ENCODE measurements at regions not wholly inside any gene's neighbourhood (a gene's known extent, or its start where the extent isn't known, plus 50 kb on each side); places are given as distances from the start of the nearest gene placed in this dataset.

- no peak for TF ChIP-seq CTCF (IDR thresholded peaks at IDR 0.05; ENCODE audit: extremely low read depth, low read depth, low read length)
- Histone ChIP-seq H3K36me3 (ENCODE audit: insufficient read depth, low read length) (no peaks in the 10 kb centered on the region), H3K4me2 (ENCODE audit: insufficient read depth, low read length) (no peak overlapping the region), H3K27ac (ENCODE audit: low read depth, low read length) (no peak overlapping the region), H4K20me1 (ENCODE audit: insufficient read depth, low read length) (no peaks in the 10 kb centered on the region), H2AFZ (ENCODE audit: low read length) (no peak overlapping the region), H3K79me2 (ENCODE audit: insufficient read depth, low read length) (no peaks in the 10 kb centered on the region), H3K27me3 (ENCODE audit: insufficient read depth, low read length) (no peaks in the 10 kb centered on the region), H3K4me1 (ENCODE audit: insufficient read depth, low read length) (no peaks in the 10 kb centered on the region), H3K9me3 (ENCODE audit: low read depth, low read length) (no peaks in the 10 kb centered on the region), H3K4me3 (ENCODE audit: insufficient read depth, low read length) (no peak overlapping the region)
- DNase-seq (ENCODE audit: insufficient read length, low spot score, missing footprints) = no peak
Observed at GRCh38 chr10:21160116-21160515, 263.0 kb upstream of the NEBL start.

- Histone ChIP-seq H3K4me3 (ENCODE audit: insufficient read depth, low read length) (no peak overlapping the region), H3K27ac (ENCODE audit: low read depth, low read length) (no peak overlapping the region), H2AFZ (ENCODE audit: low read length) (no peak overlapping the region), H3K27me3 (ENCODE audit: insufficient read depth, low read length) (no peaks in the 10 kb centered on the region), H3K4me2 (ENCODE audit: insufficient read depth, low read length) (no peak overlapping the region), H3K79me2 (ENCODE audit: insufficient read depth, low read length) (no peaks in the 10 kb centered on the region), H3K36me3 (ENCODE audit: insufficient read depth, low read length) (no peaks in the 10 kb centered on the region), H3K4me1 (ENCODE audit: insufficient read depth, low read length) (no peaks in the 10 kb centered on the region), H4K20me1 (ENCODE audit: insufficient read depth, low read length) (no peaks in the 10 kb centered on the region), H3K9me3 (ENCODE audit: low read depth, low read length) (no peaks in the 10 kb centered on the region)
- no peak for TF ChIP-seq CTCF (IDR thresholded peaks at IDR 0.05; ENCODE audit: extremely low read depth, low read depth, low read length)
- no peak for DNase-seq (ENCODE audit: insufficient read length, low spot score, missing footprints)
Observed at GRCh38 chr10:21159669-21160068, 262.6 kb upstream of the NEBL start.

GRCh38 chr10:21158301-21158700, 261.2 kb upstream of the NEBL start:
- DNase-seq (ENCODE audit: insufficient read length, low spot score, missing footprints) = no peak
- TF ChIP-seq CTCF (IDR thresholded peaks at IDR 0.05; ENCODE audit: extremely low read depth, low read depth, low read length) = no peak

GRCh38 chr10:21157664-21158063, 260.6 kb upstream of the NEBL start:
- Histone ChIP-seq H3K9me3 (ENCODE audit: low read depth, low read length) (no peaks in the 10 kb centered on the region), H3K36me3 (ENCODE audit: insufficient read depth, low read length) (no peaks in the 10 kb centered on the region), H2AFZ (ENCODE audit: low read length) (no peak overlapping the region), H4K20me1 (ENCODE audit: insufficient read depth, low read length) (no peaks in the 10 kb centered on the region), H3K27ac (ENCODE audit: low read depth, low read length) (no peak overlapping the region), H3K79me2 (ENCODE audit: insufficient read depth, low read length) (no peaks in the 10 kb centered on the region), H3K4me3 (ENCODE audit: insufficient read depth, low read length) (no peak overlapping the region), H3K27me3 (ENCODE audit: insufficient read depth, low read length) (no peaks in the 10 kb centered on the region), H3K4me1 (ENCODE audit: insufficient read depth, low read length) (no peaks in the 10 kb centered on the region), H3K4me2 (ENCODE audit: insufficient read depth, low read length) (no peak overlapping the region)
- no peak for DNase-seq (ENCODE audit: insufficient read length, low spot score, missing footprints)
- TF ChIP-seq CTCF (IDR thresholded peaks at IDR 0.05; ENCODE audit: extremely low read depth, low read depth, low read length) = no peak

More at GRCh38 chr10:21158301-21158700, 261.2 kb upstream of the NEBL start:
- Histone ChIP-seq H3K79me2 (ENCODE audit: insufficient read depth, low read length) (no peaks in the 10 kb centered on the region), H3K9me3 (ENCODE audit: low read depth, low read length) (no peaks in the 10 kb centered on the region), H3K27me3 (ENCODE audit: insufficient read depth, low read length) (no peaks in the 10 kb centered on the region), H2AFZ (ENCODE audit: low read length) (no peak overlapping the region), H3K4me2 (ENCODE audit: insufficient read depth, low read length) (no peak overlapping the region), H3K36me3 (ENCODE audit: insufficient read depth, low read length) (no peaks in the 10 kb centered on the region), H3K4me1 (ENCODE audit: insufficient read depth, low read length) (no peaks in the 10 kb centered on the region), H3K27ac (ENCODE audit: low read depth, low read length) (no peak overlapping the region), H3K4me3 (ENCODE audit: insufficient read depth, low read length) (no peak overlapping the region), H4K20me1 (ENCODE audit: insufficient read depth, low read length) (no peaks in the 10 kb centered on the region)
